Left ventricle myocardium inferior (tissue), 1 donor: ENCODE measurements at regions not wholly inside any gene's neighbourhood (a gene's known extent, or its start where the extent isn't known, plus 50 kb on each side); places are given as distances from the start of the nearest gene placed in this dataset.
A peak's percentile ranks its signal among the peaks of the same experiment; 100 is the strongest.

Experiments used
- DNase-seq: peaks from one replicate; pipeline ENCODE4 v3.0.0-alpha.2; 2020
- H3K27ac ChIP-seq: fragments of 200-600 bp; replicated peaks from 2 replicates; pipeline ENCODE4 v1.8.0; 2021
- H3K27me3 ChIP-seq: fragments of 200-600 bp; 2 replicates; pipeline ENCODE4 v1.8.0; 2021; ENCODE audit warnings: low read depth
- H3K36me3 ChIP-seq: fragments of 200-600 bp; 2 replicates; pipeline ENCODE4 v1.8.0; 2021
- H3K4me1 ChIP-seq: fragments of 200-600 bp; 2 replicates; pipeline ENCODE4 v1.8.0; 2021
- H3K4me3 ChIP-seq: fragments of 200-600 bp; 2 replicates; pipeline ENCODE4 v1.8.0; 2021; ENCODE audit warnings: mild to moderate bottlenecking, moderate library complexity
- H3K9me3 ChIP-seq: fragments of 200-600 bp; replicated peaks from 2 replicates; pipeline ENCODE4 v1.8.0; 2021
- CTCF ChIP-seq: fragments of 200-600 bp; IDR thresholded peaks from 2 replicates; pipeline ENCODE4 v1.8.0; 2021; ENCODE audit warnings: antibody characterized with exemption, mild to moderate bottlenecking, borderline replicate concordance
- intact Hi-C: fragments of 100-400 bp; cut with micrococcal nuclease; formaldehyde crosslinking; loops from one replicate; pipeline ENCODE4 v1.11.0; 2022
- donor health status: DM: no; HTN: yes; CAD: no; lungs with severe emphysema.

GRCh38 chr13:23488442-23488841 lies 54.9 kb upstream of the SACS start:
- no peaks in the 10 kb centered on the region for H3K36me3 ChIP-seq

GRCh38 chr13:23496255-23496654 lies 62.8 kb upstream of the SACS start:
- no peak overlapping the region for H3K27ac ChIP-seq
- no peaks in the 10 kb centered on the region for H3K9me3 ChIP-seq
- no peak overlapping the region for H3K4me3 ChIP-seq
- TF ChIP-seq CTCF, result no peak
- no peaks in the 10 kb centered on the region for H3K36me3 ChIP-seq
- H3K4me1 ChIP-seq, result no peaks in the 10 kb centered on the region
- DNase-seq, result no peak
- H3K27me3 ChIP-seq, result no peaks in the 10 kb centered on the region
- intact Hi-C loops, result no loop called here

More at GRCh38 chr13:23488442-23488841, 54.9 kb upstream of the SACS start:
- no peaks in the 10 kb centered on the region for H3K27me3 ChIP-seq
- no peak for TF ChIP-seq CTCF
- H3K27ac ChIP-seq, result no peak overlapping the region
- no peak overlapping the region for H3K4me3 ChIP-seq
- H3K4me1 ChIP-seq, result peaks cover 7% of the 10 kb centered on the region
- intact Hi-C loops, result no loop called here
- H3K9me3 ChIP-seq, result no peaks in the 10 kb centered on the region
- DNase-seq, result no peak

- DNase-seq, result no peak
- Histone ChIP-seq H3K9me3 (no peaks in the 10 kb centered on the region), H3K36me3 (no peaks in the 10 kb centered on the region), H3K27me3 (no peaks in the 10 kb centered on the region), H3K4me1 (no peaks in the 10 kb centered on the region), H3K4me3 (no peak overlapping the region), H3K27ac (no peak overlapping the region)
- intact Hi-C loops, result no loop called here
- TF ChIP-seq CTCF, result no peak
Observed at GRCh38 chr13:23497191-23497590, 63.7 kb upstream of the SACS start.

DNA sequence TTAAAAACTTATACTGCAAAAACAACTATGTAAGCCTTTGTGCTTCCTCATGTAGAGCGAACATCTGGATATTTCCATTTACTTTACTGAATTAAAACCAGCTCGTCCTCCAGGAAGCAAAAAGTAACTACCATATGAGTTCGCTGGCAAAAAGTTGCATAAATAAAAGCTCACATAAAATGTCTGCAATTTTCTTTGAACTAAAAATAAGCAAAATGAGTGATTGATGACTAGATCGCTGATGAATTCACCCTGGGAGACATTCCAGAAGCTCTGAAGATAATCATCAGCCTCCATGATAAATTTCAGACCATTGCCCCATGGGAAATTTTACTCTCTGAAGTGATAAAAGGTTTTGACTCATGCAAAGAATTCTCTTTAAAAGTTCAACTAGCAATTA lies 67.3 kb upstream of the SACS start:
- intact Hi-C loops, result no loop called here

DNA sequence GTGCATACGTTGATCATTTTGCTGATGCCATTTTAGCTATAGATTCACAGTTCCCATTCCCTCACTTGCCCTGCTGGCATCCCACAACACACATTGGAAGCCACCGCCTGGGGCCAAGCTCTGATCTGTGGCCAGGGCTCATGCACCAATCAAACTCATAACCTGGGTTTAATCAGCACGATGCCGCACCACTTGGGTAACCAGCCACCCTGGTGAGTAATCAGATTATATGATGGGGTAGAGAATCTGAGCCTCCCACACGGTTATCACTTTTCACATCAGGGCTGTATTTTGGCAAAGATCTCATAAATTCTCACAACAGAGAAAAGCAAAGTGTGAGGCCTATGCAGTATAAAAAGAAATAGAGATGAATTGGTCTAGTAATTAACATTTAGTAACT lies 66.0 kb upstream of the TNFRSF19 start:
- DNase-seq, result no peak
- no peaks in the 10 kb centered on the region for H3K27me3 ChIP-seq
- no peak overlapping the region for H3K4me3 ChIP-seq
- intact Hi-C loops, result no loop called here
- TF ChIP-seq CTCF, result no peak
- H3K4me1 ChIP-seq, result peaks cover 32% of the 10 kb centered on the region
- H3K9me3 ChIP-seq, result no peaks in the 10 kb centered on the region
- H3K27ac ChIP-seq, result peak overlapping the region; percentile 79
- no peaks in the 10 kb centered on the region for H3K36me3 ChIP-seq

More for the DNA sequence above, 67.3 kb upstream of the SACS start:
- H3K36me3 ChIP-seq, result no peaks in the 10 kb centered on the region
- no peak overlapping the region for H3K27ac ChIP-seq
- H3K27me3 ChIP-seq, result no peaks in the 10 kb centered on the region
- no peak overlapping the region for H3K4me3 ChIP-seq
- peaks cover 16% of the 10 kb centered on the region for H3K4me1 ChIP-seq
- TF ChIP-seq CTCF, result no peak
- DNase-seq, result no peak
- no peaks in the 10 kb centered on the region for H3K9me3 ChIP-seq

GRCh38 chr13:23505007-23505406 lies 65.2 kb upstream of the TNFRSF19 start:
- DNase-seq, result peak; percentile 24
- no peak for TF ChIP-seq CTCF
- Histone ChIP-seq H3K36me3 (no peaks in the 10 kb centered on the region), H3K4me1 (peaks cover 32% of the 10 kb centered on the region), H3K27me3 (no peaks in the 10 kb centered on the region), H3K4me3 (peak overlapping the region; percentile 48), H3K27ac (peak overlapping the region; percentile 79), H3K9me3 (no peaks in the 10 kb centered on the region)
- intact Hi-C loops, result no loop called here
